ENCODE measurements at regions not wholly inside any gene's neighbourhood (a gene's known extent, or its start where the extent isn't known, plus 50 kb on each side); places are given as distances from the start of the nearest gene placed in this dataset.

- H3K4me1 ChIP-seq (ENCODE audit: insufficient read depth, low read length), result peaks cover 7% of the 10 kb centered on the region
- no peaks in the 10 kb centered on the region for H3K9me3 ChIP-seq (ENCODE audit: control insufficient read depth in 1 of 2, insufficient read depth in 1 of 2, low read length in 2 of 2)
- H3K27ac ChIP-seq (ENCODE audit: low read depth in 1 of 2, low read length in 2 of 2), result no peak overlapping the region
- Mint-ChIP-seq H3K4me1 (ENCODE audit: low read depth) (peaks cover 9% of the 10 kb centered on the region), H3K27me3 (peaks cover 35% of the 10 kb centered on the region), H3K36me3 (ENCODE audit: low read depth) (no peaks in the 10 kb centered on the region), H3K9me3 (no peaks in the 10 kb centered on the region), H3K4me3 (no peak overlapping the region), H3K27ac (no peak overlapping the region)
- no peak for TF ChIP-seq CTCF (IDR thresholded peaks at IDR 0.05)
- H3K27me3 ChIP-seq (ENCODE audit: control insufficient read depth in 1 of 2, insufficient read depth in 2 of 2, low read length in 2 of 2), result peaks cover 11 to 16% of the 10 kb centered on the region in 2 experiments
- intact Hi-C loops (cut with DNase I, micrococcal nuclease), result no loop called here
- ChIA-PET POLR2A (no interaction called here), CTCF (no interaction called here)
- ATAC-seq (ENCODE audit: poor library complexity), result no peak
- no peak overlapping the region for H3K4me3 ChIP-seq (ENCODE audit: low read length)
- H3K36me3 ChIP-seq (ENCODE audit: insufficient read depth, low read length), result no peaks in the 10 kb centered on the region
- no peak for DNase-seq
Observed at GRCh38 chr1:87204441-87204840, 124.2 kb upstream of the LMO4 start.

- no peaks in the 10 kb centered on the region for H3K9me3 ChIP-seq (ENCODE audit: control insufficient read depth in 1 of 2, insufficient read depth in 1 of 2, low read length in 2 of 2)
- ChIA-PET CTCF (no interaction called here), POLR2A (no interaction called here)
- no peaks in the 10 kb centered on the region for H3K9me3 Mint-ChIP-seq
- H3K27me3 Mint-ChIP-seq, result peaks cover 30% of the 10 kb centered on the region
- no peak overlapping the region for H3K4me3 ChIP-seq (ENCODE audit: low read length)
- peaks cover 9% of the 10 kb centered on the region for H3K4me1 Mint-ChIP-seq (ENCODE audit: low read depth)
- H3K27ac Mint-ChIP-seq, result no peak overlapping the region
- no peaks in the 10 kb centered on the region for H3K36me3 ChIP-seq (ENCODE audit: insufficient read depth, low read length)
- peaks cover 11 to 16% of the 10 kb centered on the region in 2 experiments for H3K27me3 ChIP-seq (ENCODE audit: control insufficient read depth in 1 of 2, insufficient read depth in 2 of 2, low read length in 2 of 2)
- ATAC-seq (ENCODE audit: poor library complexity) (no peak), DNase-seq (no peak)
- H3K36me3 Mint-ChIP-seq (ENCODE audit: low read depth), result no peaks in the 10 kb centered on the region
- intact Hi-C loops (cut with DNase I, micrococcal nuclease), result no loop called here
- no peak overlapping the region for H3K27ac ChIP-seq (ENCODE audit: low read depth in 1 of 2, low read length in 2 of 2)
- TF ChIP-seq CTCF (IDR thresholded peaks at IDR 0.05), result no peak
- no peak overlapping the region for H3K4me3 Mint-ChIP-seq
- peaks cover 7% of the 10 kb centered on the region for H3K4me1 ChIP-seq (ENCODE audit: insufficient read depth, low read length)
Observed at GRCh38 chr1:87204921-87205320, 123.8 kb upstream of the LMO4 start.

GRCh38 chr1:87206044-87206831 lies 122.4 kb upstream of the LMO4 start:
- Mint-ChIP-seq H3K4me3 (no peak overlapping the region), H3K27me3 (peaks cover 18% of the 10 kb centered on the region), H3K4me1 (ENCODE audit: low read depth) (peaks cover 9% of the 10 kb centered on the region), H3K36me3 (ENCODE audit: low read depth) (no peaks in the 10 kb centered on the region), H3K27ac (no peak overlapping the region), H3K9me3 (no peaks in the 10 kb centered on the region)
- ChIA-PET POLR2A (no interaction called here), CTCF (no interaction called here)
- Histone ChIP-seq H3K4me1 (ENCODE audit: insufficient read depth, low read length) (peaks cover 7% of the 10 kb centered on the region), H3K27ac (ENCODE audit: low read depth in 1 of 2, low read length in 2 of 2) (no peak overlapping the region), H3K36me3 (ENCODE audit: insufficient read depth, low read length) (no peaks in the 10 kb centered on the region), H3K4me3 (ENCODE audit: low read length) (no peak overlapping the region), H3K27me3 (ENCODE audit: control insufficient read depth in 1 of 2, insufficient read depth in 2 of 2, low read length in 2 of 2) (peaks cover 7 to 10% of the 10 kb centered on the region in 2 experiments), H3K9me3 (ENCODE audit: control insufficient read depth in 1 of 2, insufficient read depth in 1 of 2, low read length in 2 of 2) (no peaks in the 10 kb centered on the region)
- no peak for TF ChIP-seq CTCF (IDR thresholded peaks at IDR 0.05)
- intact Hi-C loops (cut with DNase I, micrococcal nuclease), result no loop called here
- DNase-seq (no peak), ATAC-seq (ENCODE audit: poor library complexity) (no peak)

Data from CD4-positive, alpha-beta T cell (primary cell).